ENCODE measurements at regions not wholly inside any gene's neighbourhood (a gene's known extent, or its start where the extent isn't known, plus 50 kb on each side); places are given as distances from the start of the nearest gene placed in this dataset.

GRCh38 chr6:26232940-26233648 is 131.9 kb upstream of the BTN3A2 start:
- no peaks in the 10 kb centered on the region for H3K36me3 ChIP-seq (ENCODE audit: control insufficient read depth, insufficient read depth, low read length)
- no TSS peak for BruUV-seq (replicated peaks)
- TF ChIP-seq REST (IDR thresholded peaks at IDR 0.05; ENCODE audit: insufficient read depth in 1 of 2, low read depth in 2 of 2, low read length in 1 of 2): no peak
- TF ChIP-seq CTCF (IDR thresholded peaks at IDR 0.05): no peak
- TF ChIP-seq SIN3A (IDR thresholded peaks at IDR 0.05; ENCODE audit: borderline replicate concordance, insufficient read depth, low read depth, low read length): no peak
- TF ChIP-seq TCF7L2 (IDR thresholded peaks at IDR 0.05; ENCODE audit: low read depth, low read length): no peak
- no peak; the same call in 1 of the 2 replicates for TF ChIP-seq POLR2AphosphoS5 (IDR thresholded peaks at IDR 0.05; ENCODE audit: low read depth, low read length)
- intact Hi-C loops (cut with micrococcal nuclease; ENCODE audit: unreplicated experiment): no loop called here
- no peaks in the 10 kb centered on the region for H3K9me3 ChIP-seq (ENCODE audit: control insufficient read depth, insufficient read depth, low read depth, low read length)
- peak overlapping the region; percentile 99 for H3K27ac ChIP-seq (ENCODE audit: low read length)
- in situ Hi-C loops (cut with HindIII; ENCODE audit: low pct_unique_long_range_greater_than_20kb, low sequenced_read_pairs): no loop called here
- POLR2A ChIA-PET: interaction anchor here (0.6 to 2.8 kb wide), 8 partner anchors 11 to 58 kb away, joined by 3 to 20 read pairs (median 4); a partner anchor contains a TSS
- DNase-seq (ENCODE audit: low read depth, low spot score): no peak
- CTCF ChIA-PET: no interaction called here
- peaks cover 25% of the 10 kb centered on the region for H3K4me1 ChIP-seq (ENCODE audit: control insufficient read depth, insufficient read depth, low read length)
- peak overlapping the region; percentile 78 to 87 for H3K4me3 ChIP-seq (ENCODE audit: low read depth in 2 of 2, low read length in 2 of 2)
- ATAC-seq: peak; percentile 54
- no peaks in the 10 kb centered on the region for H3K27me3 ChIP-seq (ENCODE audit: control insufficient read depth, insufficient read depth, low read length)

GRCh38 chr6:26233649-26234420 is 131.2 kb upstream of the BTN3A2 start:
- in situ Hi-C loops (cut with HindIII; ENCODE audit: low pct_unique_long_range_greater_than_20kb, low sequenced_read_pairs) (no loop called here), intact Hi-C loops (cut with micrococcal nuclease; ENCODE audit: unreplicated experiment) (no loop called here)
- Histone ChIP-seq H3K27ac (ENCODE audit: low read length) (peak overlapping the region; percentile 99), H3K4me3 (ENCODE audit: low read depth in 2 of 2, low read length in 2 of 2) (peak overlapping the region; percentile 78 to 87), H3K27me3 (ENCODE audit: control insufficient read depth, insufficient read depth, low read length) (no peaks in the 10 kb centered on the region), H3K4me1 (ENCODE audit: control insufficient read depth, insufficient read depth, low read length) (peaks cover 25% of the 10 kb centered on the region), H3K9me3 (ENCODE audit: control insufficient read depth, insufficient read depth, low read depth, low read length) (no peaks in the 10 kb centered on the region), H3K36me3 (ENCODE audit: control insufficient read depth, insufficient read depth, low read length) (no peaks in the 10 kb centered on the region)
- no peak for DNase-seq (ENCODE audit: low read depth, low spot score)
- TF ChIP-seq CTCF (IDR thresholded peaks at IDR 0.05): no peak
- peak; percentile 91 for TF ChIP-seq TCF7L2 (IDR thresholded peaks at IDR 0.05; ENCODE audit: low read depth, low read length)
- no peak for TF ChIP-seq REST (IDR thresholded peaks at IDR 0.05; ENCODE audit: insufficient read depth in 1 of 2, low read depth in 2 of 2, low read length in 1 of 2)
- peak; percentile 84 for TF ChIP-seq POLR2AphosphoS5 (IDR thresholded peaks at IDR 0.05; ENCODE audit: low read depth, low read length)
- peak; percentile 96 for TF ChIP-seq SIN3A (IDR thresholded peaks at IDR 0.05; ENCODE audit: borderline replicate concordance, insufficient read depth, low read depth, low read length)
- POLR2A ChIA-PET: interaction anchor here (0.6 to 2.8 kb wide), 12 partner anchors 17 to 1631 kb away, joined by 3 to 20 read pairs (median 4); a partner anchor contains a TSS
- BruUV-seq (replicated peaks): no TSS peak
- CTCF ChIA-PET: interaction anchor here (0.7 kb wide), 1 partner anchor 30 kb away, joined by 3 read pairs; a partner anchor contains a TSS
- peak; percentile 82 for ATAC-seq
